Astrocyte of the cerebellum (primary cell): ENCODE measurements at regions not wholly inside any gene's neighbourhood (a gene's known extent, or its start where the extent isn't known, plus 50 kb on each side); places are given as distances from the start of the nearest gene placed in this dataset.

Experiments
- DNase-seq: peaks from one replicate; pipeline ENCODE4 v3.0.0-alpha.2; 2011; ENCODE audit warnings: low read depth
- H3K4me3 ChIP-seq: 2 replicates; pipeline ENCODE4 v1.5.1; 2011; ENCODE audit warnings: mild to moderate bottlenecking, low read depth, low read length, moderate library complexity
- CTCF ChIP-seq: IDR thresholded peaks from 2 replicates; pipeline ENCODE4 v1.5.1; 2012; ENCODE audit warnings: low read length, low read depth, moderate library complexity, mild to moderate bottlenecking; ENCODE audit errors: missing control alignments
- in situ Hi-C: cut with HindIII; loops from 2 replicates; pipeline ENCODE4 v1.10.0; 2017; ENCODE audit warnings: low sequenced_read_pairs

DNA sequence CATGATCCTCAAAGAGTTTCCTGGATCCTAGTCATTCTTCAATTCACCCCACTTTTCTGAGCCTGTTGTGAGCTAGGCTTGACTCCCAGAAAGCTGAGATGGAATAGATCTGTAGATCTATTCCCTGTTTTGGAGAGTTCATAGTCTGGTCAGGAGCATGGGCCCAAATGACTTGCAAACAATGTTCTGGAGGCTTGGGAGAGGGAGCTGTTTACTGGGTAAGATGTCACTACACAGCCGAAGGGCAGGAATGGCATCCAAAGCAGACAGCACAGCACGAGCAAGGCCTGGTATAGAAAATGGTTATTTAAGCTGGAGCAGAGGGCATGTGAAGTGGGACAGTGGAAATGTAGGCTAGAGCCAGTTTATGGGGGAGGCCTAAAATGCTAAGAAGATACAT, 152.5 kb upstream of the ALDH1B1 start:
- in situ Hi-C loops: loop anchor here (25.0 kb wide), 1 partner anchor 328 kb away; the partner anchor contains the start of gene SLC25A51
- no peak for DNase-seq
- H3K4me3 ChIP-seq: no peak overlapping the region
- TF ChIP-seq CTCF: no peak

GRCh38 chr9:38235244-38235643, 157.3 kb upstream of the ALDH1B1 start:
- in situ Hi-C loops: loop anchor here (25.0 kb wide), 1 partner anchor 323 kb away; the partner anchor contains the start of gene SLC25A51
- DNase-seq: no peak
- no peak for TF ChIP-seq CTCF
- H3K4me3 ChIP-seq: no peak overlapping the region

DNA sequence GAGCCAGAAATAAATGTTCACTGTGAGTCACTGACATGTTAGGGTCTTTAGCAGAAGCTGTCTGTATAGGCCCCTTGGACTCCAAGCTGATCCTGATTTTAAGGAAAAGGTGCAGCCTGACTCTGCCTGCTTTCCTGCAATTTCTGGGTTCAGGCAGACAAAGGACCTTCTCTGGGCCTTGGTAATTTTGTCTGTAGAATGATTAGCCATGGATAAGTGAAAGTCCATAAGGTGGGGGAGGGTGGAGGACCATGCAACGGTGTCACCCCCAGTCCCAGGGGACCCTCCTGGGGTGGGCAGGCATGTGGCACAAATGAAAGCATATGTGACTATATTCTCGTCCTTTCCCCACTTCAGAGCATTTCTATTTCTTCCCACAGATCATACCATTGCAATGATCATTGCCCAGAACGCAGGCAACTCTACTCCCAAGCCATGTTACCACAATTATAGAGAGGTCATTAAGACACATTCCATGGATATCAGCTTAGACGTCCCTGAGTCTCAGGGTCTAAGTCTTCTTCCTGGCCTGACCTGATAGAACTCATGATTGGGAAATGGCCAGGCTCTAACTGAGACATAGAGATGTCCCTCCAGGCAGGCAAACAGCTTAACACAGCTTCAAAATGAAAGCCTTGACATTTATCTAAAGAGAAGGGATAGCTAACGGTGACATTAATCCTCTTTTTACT, 157.9 kb upstream of the ALDH1B1 start:
- no peak for TF ChIP-seq CTCF
- in situ Hi-C loops: loop anchor here (25.0 kb wide), 1 partner anchor 322 kb away; the partner anchor contains the start of gene SLC25A51
- DNase-seq: no peak
- H3K4me3 ChIP-seq: no peak overlapping the region

- DNase-seq: no peak
- in situ Hi-C loops: loop anchor here (25.0 kb wide), 1 partner anchor 322 kb away; the partner anchor contains the start of gene SLC25A51
- no peak overlapping the region for H3K4me3 ChIP-seq
- TF ChIP-seq CTCF: no peak
Measured at GRCh38 chr9:38233796-38234355, 158.6 kb upstream of the ALDH1B1 start.

DNA sequence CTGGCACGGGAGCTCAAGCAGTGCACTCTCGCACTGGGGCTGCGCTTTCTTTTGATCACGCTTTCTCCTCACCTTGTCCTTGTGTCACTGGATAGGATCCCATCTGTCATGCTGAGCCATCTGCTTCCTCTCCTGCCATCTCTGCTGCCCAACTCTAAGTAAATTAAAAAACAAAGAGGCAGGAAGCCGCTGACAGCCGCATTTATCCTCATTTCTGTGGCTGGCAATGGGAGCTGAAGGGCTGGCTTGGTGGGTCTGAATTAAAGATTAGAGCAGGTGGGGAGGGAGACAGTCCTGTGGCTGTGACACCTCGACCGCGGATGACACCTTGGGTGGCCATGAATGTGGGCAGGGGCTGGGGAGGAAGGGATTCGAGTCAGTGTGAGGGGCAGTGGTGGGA, 159.2 kb upstream of the ALDH1B1 start:
- DNase-seq: no peak
- no peak for TF ChIP-seq CTCF
- no peak overlapping the region for H3K4me3 ChIP-seq
- in situ Hi-C loops: loop anchor here (25.0 kb wide), 1 partner anchor 321 kb away; the partner anchor contains the start of gene SLC25A51

DNA sequence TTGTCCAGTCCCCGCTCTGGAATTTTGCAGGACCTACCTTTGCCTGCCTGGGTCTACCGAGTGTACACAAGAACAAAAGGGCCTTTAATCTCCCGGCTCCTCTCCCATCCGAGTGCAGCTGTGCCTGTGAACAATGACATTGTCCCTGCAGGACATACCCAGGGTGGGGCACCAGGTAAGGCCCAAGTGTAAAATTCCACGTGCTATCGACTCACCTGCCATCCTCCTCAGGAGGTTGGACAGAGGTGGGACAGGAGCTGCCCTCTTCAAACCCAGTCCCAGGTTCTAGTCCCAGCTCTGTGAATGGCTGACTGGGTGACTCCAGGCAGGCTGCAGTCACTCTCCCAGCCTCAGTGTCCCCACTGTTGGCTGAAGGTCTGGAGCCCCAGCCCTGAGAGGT, 159.6 kb upstream of the ALDH1B1 start:
- in situ Hi-C loops: loop anchor here (25.0 kb wide), 1 partner anchor 321 kb away; the partner anchor contains the start of gene SLC25A51
- no peak for DNase-seq
- no peak for TF ChIP-seq CTCF
- H3K4me3 ChIP-seq: no peak overlapping the region
